ENCODE measurements at regions not wholly inside any gene's neighbourhood (a gene's known extent, or its start where the extent isn't known, plus 50 kb on each side); places are given as distances from the start of the nearest gene placed in this dataset.

DNA sequence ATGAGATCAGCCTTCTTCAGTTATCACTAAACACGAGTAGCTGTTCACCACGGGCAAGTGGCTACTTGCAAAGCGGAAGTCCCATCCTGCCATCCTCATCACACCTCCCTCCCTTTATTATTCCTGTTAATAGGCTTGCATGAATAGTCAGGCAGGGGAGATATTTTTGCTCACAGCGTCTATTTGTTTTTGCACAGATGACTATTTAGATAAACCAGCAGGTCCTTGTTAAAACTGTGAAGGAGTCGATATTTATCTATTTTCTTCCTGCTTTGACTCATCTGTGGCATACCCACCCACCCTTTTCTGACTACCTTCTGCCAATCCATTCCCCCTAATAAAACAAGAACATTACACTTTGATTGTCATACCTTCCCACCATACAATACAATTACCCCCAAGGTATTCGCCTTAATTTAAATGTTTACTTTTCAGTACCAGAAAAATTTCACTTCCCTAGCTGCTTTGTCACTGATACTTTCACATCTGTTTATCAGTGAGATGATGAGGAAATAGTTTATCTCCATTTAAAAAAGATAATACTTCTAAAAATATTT, 96.6 kb upstream of the BANK1 start:
- peaks cover 16% of the 10 kb centered on the region; the same call in 1 of the 2 replicates for H3K4me1 ChIP-seq (ENCODE audit: insufficient read depth, low read length)
- H3K27me3 ChIP-seq (ENCODE audit: low read length) = no peaks in the 10 kb centered on the region
- H4K20me1 ChIP-seq (ENCODE audit: low read length) = no peaks in the 10 kb centered on the region
- DNase-seq (peak; percentile 64), ATAC-seq (peak; percentile 91)
- H3K9me3 ChIP-seq (ENCODE audit: low read length) = no peaks in the 10 kb centered on the region
- peak overlapping the region; percentile 49 for H3K27ac ChIP-seq (ENCODE audit: low read length)
- intact Hi-C loops (cut with micrococcal nuclease) = loop anchor here (5.0 kb wide), 1 partner anchor 347 kb away; the partner anchor contains the start of gene PPP3CA
- 0 out of 2 replicates have a peak, but pooled peaks cover 3% of the 10 kb centered on the region for H3K9me2 ChIP-seq (replicated peaks; ENCODE audit: low read length)
- no peaks in the 10 kb centered on the region for H3K79me2 ChIP-seq (ENCODE audit: low read length)
- H2AFZ ChIP-seq (ENCODE audit: low read length) = no peak overlapping the region
- POLR2A ChIA-PET (ENCODE audit: unreplicated experiment) = no interaction called here
- TF ChIP-seq EZH2phosphoT487 (IDR thresholded peaks at IDR 0.05; ENCODE audit: borderline replicate concordance, low read length) = no peak
- TF ChIP-seq CTCF (conservative IDR thresholded peaks at IDR 0.05; ENCODE audit: low read depth, low read length) = no peak
- no peak for TF ChIP-seq EZH2 (IDR thresholded peaks at IDR 0.05; ENCODE audit: low read length, unreplicated experiment)
- H3K9ac ChIP-seq (ENCODE audit: low read length) = peak overlapping the region; percentile 35; the same call in 1 of the 2 replicates
- no peak overlapping the region; the same call in 1 of the 2 replicates for H3K4me3 ChIP-seq (ENCODE audit: low read length)
- CTCF ChIA-PET = no interaction called here
- no peaks in the 10 kb centered on the region for H3K36me3 ChIP-seq (ENCODE audit: low read depth, low read length)
- no peaks in the 10 kb centered on the region for H3F3A ChIP-seq (ENCODE audit: low read length, unreplicated experiment)
- H3K4me2 ChIP-seq (ENCODE audit: low read length) = peak overlapping the region; percentile 26
- BruUV-seq (replicated peaks) = no TSS peak

GRCh38 chr4:101689220-101689619, 101.3 kb upstream of the BANK1 start:
- ATAC-seq = no peak

More at GRCh38 chr4:101689220-101689619, 101.3 kb upstream of the BANK1 start:
- Histone ChIP-seq H3F3A (ENCODE audit: low read length, unreplicated experiment) (no peaks in the 10 kb centered on the region), H3K4me3 (ENCODE audit: low read length) (no peak overlapping the region), H3K27me3 (ENCODE audit: low read length) (no peaks in the 10 kb centered on the region), H2AFZ (ENCODE audit: low read length) (no peak overlapping the region), H3K36me3 (ENCODE audit: low read depth, low read length) (no peaks in the 10 kb centered on the region), H3K9ac (ENCODE audit: low read length) (no peak overlapping the region), H3K4me1 (ENCODE audit: insufficient read depth, low read length) (peaks cover 6% of the 10 kb centered on the region; the same call in 1 of the 2 replicates), H4K20me1 (ENCODE audit: low read length) (no peaks in the 10 kb centered on the region), H3K4me2 (ENCODE audit: low read length) (no peak overlapping the region), H3K9me2 (replicated peaks; ENCODE audit: low read length) (0 out of 2 replicates have a peak, but pooled peaks cover 3% of the 10 kb centered on the region), H3K79me2 (ENCODE audit: low read length) (no peaks in the 10 kb centered on the region), H3K9me3 (ENCODE audit: low read length) (no peaks in the 10 kb centered on the region), H3K27ac (ENCODE audit: low read length) (no peak overlapping the region)
- TF ChIP-seq EZH2 (IDR thresholded peaks at IDR 0.05; ENCODE audit: low read length, unreplicated experiment) (no peak), CTCF (conservative IDR thresholded peaks at IDR 0.05; ENCODE audit: low read depth, low read length) (no peak), EZH2phosphoT487 (IDR thresholded peaks at IDR 0.05; ENCODE audit: borderline replicate concordance, low read length) (no peak)
- ChIA-PET CTCF (no interaction called here), POLR2A (ENCODE audit: unreplicated experiment) (no interaction called here)
- no peak for DNase-seq
- BruUV-seq (replicated peaks) = no TSS peak
- intact Hi-C loops (cut with micrococcal nuclease) = no loop called here

Data from PC-3 (cell line).